SU-DHL-6 (cell line): ENCODE measurements at regions not wholly inside any gene's neighbourhood (a gene's known extent, or its start where the extent isn't known, plus 50 kb on each side); places are given as distances from the start of the nearest gene placed in this dataset.

Experiments
- EZH2phosphoT487 ChIP-seq: fragments of 200-600 bp; sonication (generic), shearing (Covaris generic); conservative IDR thresholded peaks from 2 replicates; pipeline ENCODE4 v1.6.1; 2018; ENCODE audit warnings: mild to moderate bottlenecking, antibody characterized with exemption, low read length, moderate library complexity, mixed read lengths
- TF ChIP-seq, protein P1 (sequence below): fragments of 200-600 bp; sonication (generic); IDR thresholded peaks from one replicate; pipeline ENCODE4 v1.5.1; 2017; ENCODE audit warnings: antibody characterized with exemption, mild to moderate bottlenecking, low read length, moderate library complexity; ENCODE audit not compliant: insufficient read depth, poor library complexity, severe bottlenecking

DNA sequence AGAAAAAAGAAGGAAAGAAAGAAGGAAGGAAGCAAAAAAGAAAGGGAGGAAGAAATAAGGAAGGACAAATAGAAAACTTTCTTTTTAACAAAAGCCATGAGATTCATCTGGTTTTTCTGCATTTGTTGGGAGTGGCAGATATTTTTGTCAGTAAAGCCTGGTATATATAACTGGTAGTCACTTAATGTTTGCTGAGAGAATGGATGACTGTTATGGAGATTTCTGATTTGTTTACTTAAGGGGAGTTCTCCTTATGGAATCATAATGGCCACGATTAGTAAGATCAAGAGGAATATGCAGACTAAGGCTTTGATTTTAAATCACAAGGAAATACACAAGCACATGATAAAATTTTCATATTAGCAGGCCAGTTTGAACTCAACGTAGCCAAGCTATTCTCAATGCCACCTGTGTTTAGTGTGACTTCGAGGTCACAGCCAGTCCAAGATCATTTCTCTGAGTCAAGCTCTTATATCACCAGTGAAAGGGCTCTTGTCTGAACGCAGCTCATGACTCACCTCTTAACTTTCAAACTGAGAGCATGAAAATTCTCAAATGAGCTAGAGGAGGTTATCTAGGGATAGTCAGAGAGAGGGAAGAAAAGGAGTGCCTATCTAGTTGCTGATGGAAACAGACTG, 445.1 kb upstream of the ZMIZ1 start:
- TF ChIP-seq, protein P1, sequence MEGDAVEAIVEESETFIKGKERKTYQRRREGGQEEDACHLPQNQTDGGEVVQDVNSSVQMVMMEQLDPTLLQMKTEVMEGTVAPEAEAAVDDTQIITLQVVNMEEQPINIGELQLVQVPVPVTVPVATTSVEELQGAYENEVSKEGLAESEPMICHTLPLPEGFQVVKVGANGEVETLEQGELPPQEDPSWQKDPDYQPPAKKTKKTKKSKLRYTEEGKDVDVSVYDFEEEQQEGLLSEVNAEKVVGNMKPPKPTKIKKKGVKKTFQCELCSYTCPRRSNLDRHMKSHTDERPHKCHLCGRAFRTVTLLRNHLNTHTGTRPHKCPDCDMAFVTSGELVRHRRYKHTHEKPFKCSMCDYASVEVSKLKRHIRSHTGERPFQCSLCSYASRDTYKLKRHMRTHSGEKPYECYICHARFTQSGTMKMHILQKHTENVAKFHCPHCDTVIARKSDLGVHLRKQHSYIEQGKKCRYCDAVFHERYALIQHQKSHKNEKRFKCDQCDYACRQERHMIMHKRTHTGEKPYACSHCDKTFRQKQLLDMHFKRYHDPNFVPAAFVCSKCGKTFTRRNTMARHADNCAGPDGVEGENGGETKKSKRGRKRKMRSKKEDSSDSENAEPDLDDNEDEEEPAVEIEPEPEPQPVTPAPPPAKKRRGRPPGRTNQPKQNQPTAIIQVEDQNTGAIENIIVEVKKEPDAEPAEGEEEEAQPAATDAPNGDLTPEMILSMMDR = no peak
- TF ChIP-seq EZH2phosphoT487 = no peak
